ENCODE measurements at regions not wholly inside any gene's neighbourhood (a gene's known extent, or its start where the extent isn't known, plus 50 kb on each side); places are given as distances from the start of the nearest gene placed in this dataset.
"Not testable (repeated sequence)": the region's sequence is repeated elsewhere in the genome, so short reads cannot be mapped to it uniquely, and the experiment has no call there.

GRCh38 chr13:66152596-66152995, 1077.5 kb downstream of the PCDH9 start:
- Histone ChIP-seq H3K36me3 (ENCODE audit: control insufficient read depth in 1 of 2, insufficient read depth in 2 of 2, low read length in 2 of 2) (no peaks in the 10 kb centered on the region), H4K91ac (ENCODE audit: low read depth, low read length) (no peak overlapping the region), H2BK5ac (ENCODE audit: low read depth, low read length, poor library complexity) (no peak overlapping the region), H3K23ac (ENCODE audit: low read length) (no peak overlapping the region), H3K27ac (ENCODE audit: low read depth, low read length) (no peak overlapping the region), H3K14ac (ENCODE audit: low read length) (no peak overlapping the region), H2BK120ac (ENCODE audit: insufficient read depth, low read length, poor library complexity) (no peak overlapping the region), H4K8ac (ENCODE audit: low read depth, low read length) (no peak overlapping the region), H2AK5ac (ENCODE audit: low read length) (no peak overlapping the region), H3K4ac (ENCODE audit: low read depth, low read length) (no peak overlapping the region), H3K9ac (ENCODE audit: low read length) (no peak overlapping the region), H3K18ac (ENCODE audit: low read length) (no peak overlapping the region), H3K4me1 (ENCODE audit: control insufficient read depth in 1 of 2, insufficient read depth in 2 of 2, low read length in 2 of 2) (no peaks in the 10 kb centered on the region), H3K4me2 (ENCODE audit: low read length) (no peak overlapping the region), H3K9me3 (ENCODE audit: insufficient read depth, low read depth, low read length) (no peaks in the 10 kb centered on the region), H3K79me2 (ENCODE audit: control insufficient read depth, insufficient read depth, low read length, poor library complexity) (no peaks in the 10 kb centered on the region), H2AFZ (ENCODE audit: insufficient read depth, low read length, poor library complexity) (no peak overlapping the region), H4K12ac (ENCODE audit: low read depth, low read length) (no peak overlapping the region), H2BK12ac (ENCODE audit: low read length) (no peak overlapping the region), H3K27me3 (ENCODE audit: insufficient read depth, low read length) (no peaks in the 10 kb centered on the region), H3K79me1 (ENCODE audit: low read length) (no peaks in the 10 kb centered on the region), H3K4me3 (ENCODE audit: low read depth, low read length) (no peak overlapping the region)
- DNase-seq, result no peak

DNA sequence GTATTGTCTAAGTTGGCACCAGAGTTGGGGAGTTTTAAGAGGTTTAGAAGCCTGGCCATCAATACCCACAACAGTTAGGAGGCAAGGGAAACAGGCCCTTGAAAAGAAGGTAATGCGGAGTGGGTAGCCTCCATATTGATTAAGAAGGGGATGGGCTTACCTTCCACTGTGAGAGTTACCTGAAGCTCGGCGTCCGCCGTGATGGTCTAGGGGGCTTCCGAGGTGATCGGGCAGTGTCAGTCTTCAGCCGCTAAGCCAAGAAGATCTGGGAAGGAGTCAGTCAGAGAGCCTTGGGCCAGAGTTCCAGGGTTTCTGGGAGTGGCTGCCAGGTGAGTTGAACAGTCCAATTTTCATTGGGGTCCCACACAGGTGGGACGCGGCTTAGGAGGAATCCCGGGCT, 1085.8 kb downstream of the PCDH9 start:
- H3K4me2 ChIP-seq (ENCODE audit: low read length); H3K79me1 ChIP-seq (ENCODE audit: low read length); H2BK120ac ChIP-seq (ENCODE audit: insufficient read depth, low read length, poor library complexity); H4K91ac ChIP-seq (ENCODE audit: low read depth, low read length); H3K23ac ChIP-seq (ENCODE audit: low read length); H3K27ac ChIP-seq (ENCODE audit: low read depth, low read length); H3K4ac ChIP-seq (ENCODE audit: low read depth, low read length); H3K36me3 ChIP-seq (ENCODE audit: control insufficient read depth in 1 of 2, insufficient read depth in 2 of 2, low read length in 2 of 2); H3K14ac ChIP-seq (ENCODE audit: low read length); H3K79me2 ChIP-seq (ENCODE audit: control insufficient read depth, insufficient read depth, low read length, poor library complexity); H3K4me3 ChIP-seq (ENCODE audit: low read depth, low read length); H2BK12ac ChIP-seq (ENCODE audit: low read length); H2AK5ac ChIP-seq (ENCODE audit: low read length); H3K9me3 ChIP-seq (ENCODE audit: insufficient read depth, low read depth, low read length); H3K4me1 ChIP-seq (ENCODE audit: control insufficient read depth in 1 of 2, insufficient read depth in 2 of 2, low read length in 2 of 2); H3K27me3 ChIP-seq (ENCODE audit: insufficient read depth, low read length); H3K9ac ChIP-seq (ENCODE audit: low read length); H3K18ac ChIP-seq (ENCODE audit: low read length); H2AFZ ChIP-seq (ENCODE audit: insufficient read depth, low read length, poor library complexity); H4K12ac ChIP-seq (ENCODE audit: low read depth, low read length); H2BK5ac ChIP-seq (ENCODE audit: low read depth, low read length, poor library complexity); H4K8ac ChIP-seq (ENCODE audit: low read depth, low read length); DNase-seq: not testable (repeated sequence)
- WGBS (ENCODE audit: extremely low coverage, insufficient coverage, insufficient read length), result no CpG with 5 or more reads among the region's 11 CpGs

DNA sequence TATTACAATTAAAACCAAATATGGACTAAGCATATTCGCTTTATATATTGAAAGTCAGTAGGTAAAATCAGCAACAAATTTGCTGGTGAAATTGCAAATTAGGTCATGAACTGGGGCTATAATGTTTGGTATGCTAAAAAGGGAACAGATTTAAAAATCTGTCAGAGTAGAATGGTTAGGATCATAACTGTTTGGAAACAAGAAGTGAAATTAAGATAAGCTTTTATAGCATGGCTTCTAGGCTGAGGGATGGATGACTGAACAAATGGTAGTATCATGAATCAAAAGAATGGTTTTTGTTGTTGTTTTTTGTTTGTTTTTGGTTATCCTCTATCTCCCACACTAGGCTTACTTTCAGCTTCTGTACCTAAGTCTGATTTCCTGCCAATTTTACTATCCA, 1090.4 kb downstream of the PCDH9 start:
- no peak overlapping the region for H3K23ac ChIP-seq (ENCODE audit: low read length)
- H3K27me3 ChIP-seq (ENCODE audit: insufficient read depth, low read length), result no peaks in the 10 kb centered on the region
- no peak overlapping the region for H3K4me3 ChIP-seq (ENCODE audit: low read depth, low read length)
- no peak for DNase-seq
- no peak overlapping the region for H3K18ac ChIP-seq (ENCODE audit: low read length)
- no peak overlapping the region for H3K4ac ChIP-seq (ENCODE audit: low read depth, low read length)
- no peak overlapping the region for H2AK5ac ChIP-seq (ENCODE audit: low read length)
- no peaks in the 10 kb centered on the region for H3K36me3 ChIP-seq (ENCODE audit: control insufficient read depth in 1 of 2, insufficient read depth in 2 of 2, low read length in 2 of 2)
- H3K79me1 ChIP-seq (ENCODE audit: low read length), result no peaks in the 10 kb centered on the region
- H3K4me2 ChIP-seq (ENCODE audit: low read length), result no peak overlapping the region
- no peak overlapping the region for H2BK12ac ChIP-seq (ENCODE audit: low read length)
- H2BK120ac ChIP-seq (ENCODE audit: insufficient read depth, low read length, poor library complexity), result no peak overlapping the region
- H3K9ac ChIP-seq (ENCODE audit: low read length), result no peak overlapping the region
- no peak overlapping the region for H4K91ac ChIP-seq (ENCODE audit: low read depth, low read length)
- no CpG with 5 or more reads among the region's 1 CpG for WGBS (ENCODE audit: extremely low coverage, insufficient coverage, insufficient read length)
- H3K27ac ChIP-seq (ENCODE audit: low read depth, low read length), result no peak overlapping the region
- no peak overlapping the region for H2AFZ ChIP-seq (ENCODE audit: insufficient read depth, low read length, poor library complexity)
- no peak overlapping the region for H4K8ac ChIP-seq (ENCODE audit: low read depth, low read length)
- no peak overlapping the region for H3K14ac ChIP-seq (ENCODE audit: low read length)
- H3K79me2 ChIP-seq (ENCODE audit: control insufficient read depth, insufficient read depth, low read length, poor library complexity), result no peaks in the 10 kb centered on the region
- no peak overlapping the region for H2BK5ac ChIP-seq (ENCODE audit: low read depth, low read length, poor library complexity)
- H3K9me3 ChIP-seq (ENCODE audit: insufficient read depth, low read depth, low read length), result no peaks in the 10 kb centered on the region
- no peak overlapping the region for H4K12ac ChIP-seq (ENCODE audit: low read depth, low read length)
- no peaks in the 10 kb centered on the region for H3K4me1 ChIP-seq (ENCODE audit: control insufficient read depth in 1 of 2, insufficient read depth in 2 of 2, low read length in 2 of 2)

DNA sequence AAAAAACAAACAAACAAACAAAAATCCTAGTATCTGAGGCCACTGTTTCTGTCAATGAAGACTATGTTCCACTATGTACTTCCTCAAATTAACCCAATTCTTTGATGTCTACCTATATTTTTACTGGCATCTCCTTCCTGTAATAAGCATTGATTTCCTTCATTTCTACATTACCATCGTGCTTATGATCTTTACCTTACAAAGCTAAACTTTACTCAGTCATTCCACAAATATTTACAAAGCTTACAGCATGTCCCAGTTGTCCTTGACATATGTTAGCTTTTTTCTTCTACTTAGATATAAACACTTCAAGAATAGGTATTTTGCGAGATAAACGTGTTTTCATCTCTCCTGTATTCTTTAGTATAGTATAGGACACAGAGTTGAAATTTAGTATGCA, 1090.9 kb downstream of the PCDH9 start:
- Histone ChIP-seq H3K9me3 (ENCODE audit: insufficient read depth, low read depth, low read length) (no peaks in the 10 kb centered on the region), H3K36me3 (ENCODE audit: control insufficient read depth in 1 of 2, insufficient read depth in 2 of 2, low read length in 2 of 2) (no peaks in the 10 kb centered on the region), H2AFZ (ENCODE audit: insufficient read depth, low read length, poor library complexity) (no peak overlapping the region), H2BK120ac (ENCODE audit: insufficient read depth, low read length, poor library complexity) (no peak overlapping the region), H3K27ac (ENCODE audit: low read depth, low read length) (no peak overlapping the region), H3K4ac (ENCODE audit: low read depth, low read length) (no peak overlapping the region), H3K23ac (ENCODE audit: low read length) (no peak overlapping the region), H3K79me1 (ENCODE audit: low read length) (no peaks in the 10 kb centered on the region), H2BK5ac (ENCODE audit: low read depth, low read length, poor library complexity) (no peak overlapping the region), H3K27me3 (ENCODE audit: insufficient read depth, low read length) (no peaks in the 10 kb centered on the region), H2AK5ac (ENCODE audit: low read length) (no peak overlapping the region), H3K9ac (ENCODE audit: low read length) (no peak overlapping the region), H4K12ac (ENCODE audit: low read depth, low read length) (no peak overlapping the region), H4K91ac (ENCODE audit: low read depth, low read length) (no peak overlapping the region), H3K79me2 (ENCODE audit: control insufficient read depth, insufficient read depth, low read length, poor library complexity) (no peaks in the 10 kb centered on the region), H2BK12ac (ENCODE audit: low read length) (no peak overlapping the region), H3K14ac (ENCODE audit: low read length) (no peak overlapping the region), H3K4me1 (ENCODE audit: control insufficient read depth in 1 of 2, insufficient read depth in 2 of 2, low read length in 2 of 2) (no peaks in the 10 kb centered on the region), H4K8ac (ENCODE audit: low read depth, low read length) (no peak overlapping the region), H3K4me3 (ENCODE audit: low read depth, low read length) (no peak overlapping the region), H3K18ac (ENCODE audit: low read length) (no peak overlapping the region), H3K4me2 (ENCODE audit: low read length) (no peak overlapping the region)
- no CpG with 5 or more reads among the region's 3 CpGs for WGBS (ENCODE audit: extremely low coverage, insufficient coverage, insufficient read length)
- no peak for DNase-seq
